H1 (cell line): ENCODE measurements at regions not wholly inside any gene's neighbourhood (a gene's known extent, or its start where the extent isn't known, plus 50 kb on each side); places are given as distances from the start of the nearest gene placed in this dataset.

Experiments used
- CTCF ChIA-PET: fragments of 300-600 bp; sonication (Branson Sonifier 250); formaldehyde crosslinking; loops from one replicate; lab custom pipeline; 2021; ENCODE audit not compliant: partially characterized antibody; lab: Charles Lee
- POLR2A ChIA-PET: fragments of 300-600 bp; sonication (Branson Sonifier 250); formaldehyde crosslinking; loops from one replicate; lab custom pipeline; 2021; ENCODE audit warnings: inconsistent platforms; ENCODE audit not compliant: partially characterized antibody; lab: Charles Lee
- DNase-seq, 2 experiments: peaks; one replicate each; pipeline versions ENCODE4 v3.0.0 to v3.0.0-alpha.2; 2010 to 2022; ENCODE audit warnings: low spot score in 2 of 2, low read depth in 1 of 2, mixed read lengths in 1 of 2
- FAIRE-seq: peaks from 2 replicates; lab custom pipeline; 2011; peaks lifted over from hg19 to GRCh38; lab: Jason Lieb, UNC
- H2AFZ ChIP-seq: 2 replicates; pipeline ENCODE4 v1.8.1; 2012; ENCODE audit warnings: low read length, inconsistent platforms
- H2AK5ac ChIP-seq: 2 replicates; pipeline ENCODE4 v1.6.1; 2013; ENCODE audit warnings: low read depth, low read length
- H2BK120ac ChIP-seq: replicated peaks from 2 replicates; pipeline ENCODE3; 2013; ENCODE audit warnings: low read depth, low read length, inconsistent platforms
- H2BK12ac ChIP-seq: 2 replicates; pipeline ENCODE4 v1.6.1; 2013; ENCODE audit warnings: low read depth, low read length
- H2BK15ac ChIP-seq: 2 replicates; pipeline ENCODE4 v1.6.1; 2013; ENCODE audit warnings: low read length
- H2BK20ac ChIP-seq: 2 replicates; pipeline ENCODE4 v1.6.1; 2013; ENCODE audit warnings: low read length
- H2BK5ac ChIP-seq: 2 replicates; pipeline ENCODE4 v1.6.1; 2013; ENCODE audit warnings: low read depth, low read length
- H3K14ac ChIP-seq: 2 replicates; pipeline ENCODE4 v1.6.1; 2013; ENCODE audit warnings: inconsistent platforms; ENCODE audit not compliant: insufficient read length
- H3K18ac ChIP-seq: 2 replicates; pipeline ENCODE4 v1.6.1; 2013; ENCODE audit warnings: low read length; ENCODE audit errors: extremely low read depth
- H3K23ac ChIP-seq: 2 replicates; pipeline ENCODE4 v1.6.1; 2013; ENCODE audit warnings: inconsistent platforms; ENCODE audit not compliant: insufficient read length
- H3K23me2 ChIP-seq: 2 replicates; pipeline ENCODE4 v1.6.1; 2013; ENCODE audit warnings: low read depth, low read length
- H3K27ac ChIP-seq: 2 replicates; pipeline ENCODE4 v1.6.1; 2011; ENCODE audit warnings: low read depth, low read length, inconsistent platforms
- H3K27me3 ChIP-seq, 4 experiments: replicated peaks in 1 of 4; 1 replicate in 1 of 4; 2 replicates in 3 of 4; pipeline versions ENCODE4 v1.6.1 to v1.8.1; 2011 to 2013; ENCODE audit warnings: low read length in 3 of 4, mild to moderate bottlenecking in 3 of 4, inconsistent platforms in 2 of 4, mixed read lengths in 2 of 4, moderate library complexity in 1 of 4; ENCODE audit not compliant: control insufficient read depth in 3 of 4, insufficient read depth in 3 of 4; ENCODE audit errors: extremely low read depth in 1 of 4
- H3K36me3 ChIP-seq, 4 experiments: 2 replicates each; pipeline versions ENCODE4 v1.6.1 to v1.8.1; 2011 to 2013; ENCODE audit warnings: mild to moderate bottlenecking in 4 of 4, low read length in 3 of 4, moderate library complexity in 2 of 4, control low read depth in 1 of 4, inconsistent platforms in 1 of 4; ENCODE audit not compliant: insufficient read depth in 4 of 4, control insufficient read depth in 2 of 4
- H3K4ac ChIP-seq: replicated peaks from 2 replicates; pipeline ENCODE3; 2013; ENCODE audit warnings: low read length, low read depth, mixed read lengths, inconsistent platforms; ENCODE audit not compliant: insufficient read length
- H3K4me1 ChIP-seq, 4 experiments: replicated peaks in 1 of 4; 1 replicate in 1 of 4; 2 replicates in 3 of 4; pipeline versions ENCODE4 v1.6.1 to v1.8.1; 2011 to 2013; ENCODE audit warnings: low read length in 3 of 4, inconsistent platforms in 2 of 4, mixed read lengths in 1 of 4; ENCODE audit not compliant: insufficient read depth in 4 of 4, control insufficient read depth in 3 of 4
- H3K4me2 ChIP-seq, 2 experiments: 2 replicates each; pipeline versions ENCODE4 v1.6.1 to v1.8.1; 2011 to 2013; ENCODE audit warnings: low read depth in 2 of 2, low read length in 2 of 2, control low read depth in 1 of 2, inconsistent platforms in 1 of 2, mild to moderate bottlenecking in 1 of 2; ENCODE audit not compliant: insufficient read depth in 1 of 2
- H3K4me3 ChIP-seq, 4 experiments: fragments of 200-600, 300-600 bp in 1 of 4; sonication (generic), shearing (Covaris generic), sonication (Bioruptor Twin) in 1 of 4; 2 replicates each; pipeline versions ENCODE4 v1.5.1 to v1.8.1; 2011 to 2016; ENCODE audit warnings: low read length in 4 of 4, low read depth in 3 of 4, control low read depth in 2 of 4, inconsistent platforms in 2 of 4, mild to moderate bottlenecking in 2 of 4, mixed read lengths in 1 of 4, moderate library complexity in 1 of 4; ENCODE audit not compliant: insufficient read depth in 2 of 4; ENCODE audit errors: extremely low read depth in 1 of 4
- H3K56ac ChIP-seq: replicated peaks from 2 replicates; pipeline ENCODE3; 2013; ENCODE audit warnings: low read depth, mild to moderate bottlenecking, mixed read lengths, low read length, inconsistent platforms; ENCODE audit not compliant: insufficient read length
- H3K79me1 ChIP-seq: 2 replicates; pipeline ENCODE4 v1.6.1; 2013; ENCODE audit warnings: low read depth, low read length, control low read depth
- H3K79me2 ChIP-seq, 2 experiments: 2 replicates each; pipeline versions ENCODE4 v1.6.1 to v1.8.1; 2012 to 2013; ENCODE audit warnings: low read length in 2 of 2, mild to moderate bottlenecking in 2 of 2, inconsistent platforms in 1 of 2; ENCODE audit not compliant: insufficient read depth in 2 of 2, control insufficient read depth in 1 of 2
- H3K9ac ChIP-seq, 4 experiments: replicated peaks in 1 of 4; 1 replicate in 1 of 4; 2 replicates in 3 of 4; pipeline versions ENCODE4 v1.6.1 to v1.8.1; 2011 to 2013; ENCODE audit warnings: low read depth in 3 of 4, low read length in 3 of 4, control low read depth in 2 of 4, mild to moderate bottlenecking in 2 of 4, moderate library complexity in 2 of 4, inconsistent platforms in 1 of 4; ENCODE audit errors: extremely low read depth in 1 of 4
- H3K9me3 ChIP-seq, 2 experiments: 2 replicates each; pipeline versions ENCODE4 v1.6.1 to v1.8.1; 2012 to 2013; ENCODE audit warnings: mild to moderate bottlenecking in 2 of 2, moderate library complexity in 2 of 2, control low read depth in 1 of 2, inconsistent platforms in 1 of 2, low read depth in 1 of 2, low read length in 1 of 2, mixed read lengths in 1 of 2; ENCODE audit not compliant: insufficient read depth in 2 of 2
- H4K20me1 ChIP-seq, 2 experiments: replicated peaks in 1 of 2; 2 replicates each; pipeline versions ENCODE3 to v1.8.1; 2011 to 2013; ENCODE audit warnings: inconsistent platforms in 2 of 2, low read length in 2 of 2, mild to moderate bottlenecking in 1 of 2; ENCODE audit not compliant: insufficient read depth in 2 of 2, control insufficient read depth in 1 of 2
- H4K5ac ChIP-seq: 2 replicates; pipeline ENCODE4 v1.6.1; 2013; ENCODE audit warnings: low read length, low read depth, mixed read lengths, inconsistent platforms; ENCODE audit not compliant: insufficient read length
- H4K8ac ChIP-seq: 2 replicates; pipeline ENCODE4 v1.8.0; 2013; ENCODE audit warnings: mild to moderate bottlenecking, moderate library complexity, low read length, inconsistent platforms; ENCODE audit not compliant: insufficient read depth; ENCODE audit errors: extremely low read depth
- H4K91ac ChIP-seq: replicated peaks from 2 replicates; pipeline ENCODE3; 2013; ENCODE audit warnings: low read length, mixed read lengths, inconsistent platforms; ENCODE audit not compliant: insufficient read length
- CTCF ChIP-seq, 3 experiments: IDR thresholded peaks; 1 replicate in 2 of 3; 2 replicates in 1 of 3; pipeline versions ENCODE4 v1.5.1 to v1.6.1; 2011; ENCODE audit warnings: low read length in 3 of 3, mild to moderate bottlenecking in 3 of 3, inconsistent platforms in 2 of 3, low read depth in 1 of 3, moderate library complexity in 1 of 3; ENCODE audit not compliant: insufficient read depth in 1 of 3; ENCODE audit errors: control extremely low read depth in 1 of 3
- KDM4A ChIP-seq: IDR thresholded peaks from one replicate; pipeline ENCODE4 v1.7.1; 2012; ENCODE audit warnings: low read depth, mild to moderate bottlenecking, moderate library complexity, low read length, inconsistent platforms; ENCODE audit not compliant: severe bottlenecking
- RAD21 ChIP-seq, 2 experiments: IDR thresholded peaks in 1 of 2; conservative IDR thresholded peaks in 1 of 2; 2 replicates each; pipeline ENCODE4 v1.6.1; 2011; ENCODE audit warnings: low read depth in 2 of 2, low read length in 2 of 2, improper control_type of control experiment in 1 of 2, inconsistent platforms in 1 of 2, mild to moderate bottlenecking in 1 of 2, moderate library complexity in 1 of 2
- WGBS, 2 experiments: shearing (Covaris generic) in 1 of 2; methylation state at CpG; one replicate each; pipeline versions ENCODE4 v1.1.6 to v1.1.7; 2013 to 2015; ENCODE audit warnings: low lambda C conversion rate in 2 of 2, mixed read lengths in 2 of 2, inconsistent platforms in 1 of 2, low coverage in 1 of 2, missing lambda C conversion rate in 1 of 2; ENCODE audit not compliant: insufficient replicate concordance in 2 of 2, insufficient coverage in 1 of 2, insufficient read length in 1 of 2; ENCODE audit errors: extremely low coverage in 1 of 2, missing lambda C conversion rate in 1 of 2; 5-methylcytosine and 5-hydroxymethylcytosine counted together

DNA sequence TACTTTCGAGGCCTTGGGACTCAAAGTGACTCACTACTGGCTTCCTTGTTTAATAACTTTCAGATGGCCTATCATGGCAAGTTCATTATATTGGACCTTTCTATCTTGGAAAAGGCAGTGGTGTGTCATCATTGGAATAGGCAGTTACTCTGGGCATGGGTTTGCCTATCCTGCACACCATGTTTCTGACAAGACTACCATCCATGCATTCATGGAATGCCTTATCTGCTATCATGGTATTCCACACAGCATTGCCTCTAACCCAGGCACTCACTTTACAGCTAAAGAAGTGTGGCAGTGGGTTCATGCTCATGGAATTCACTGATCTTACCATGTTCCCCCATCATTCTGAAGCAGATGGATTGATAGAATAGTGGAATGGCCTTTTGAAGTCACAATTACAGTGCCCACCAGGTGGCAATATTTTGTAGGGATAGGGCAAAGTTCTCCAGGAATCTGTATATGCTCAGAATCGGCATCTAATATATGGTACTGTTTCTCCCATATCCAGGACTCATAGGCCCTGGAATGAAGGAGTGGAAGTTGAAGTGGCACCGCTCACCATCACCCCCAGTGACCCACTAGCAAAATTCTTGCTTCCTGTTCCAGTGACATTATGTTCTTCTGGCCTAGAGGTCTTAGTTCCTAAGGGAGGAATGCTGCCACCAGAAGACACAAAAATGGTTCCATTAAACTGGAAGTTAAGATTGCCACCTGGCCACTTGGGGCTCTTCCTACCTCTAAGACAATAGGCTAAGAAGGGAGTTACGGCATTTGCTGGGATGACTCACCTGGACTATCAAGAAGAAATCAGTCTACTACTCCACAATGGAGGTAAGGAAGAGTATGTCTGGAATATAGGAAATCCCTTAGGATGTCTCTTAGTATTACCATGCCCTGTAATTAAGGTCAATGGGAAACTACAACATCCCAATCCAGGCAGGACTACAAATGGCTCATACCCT, 1161.4 kb downstream of the SI start:
- Histone ChIP-seq H3K27me3 (no peaks in the 10 kb centered on the region), H4K8ac (no peak overlapping the region), H4K5ac (no peak overlapping the region), H4K91ac (no peak overlapping the region), H2AFZ (no peak overlapping the region), H3K4me2 (no peak overlapping the region), H3K56ac (no peak overlapping the region), H3K36me3 (no peaks in the 10 kb centered on the region; a peak in 1 of 8 replicates), H3K4ac (no peak overlapping the region), H3K23me2 (no peaks in the 10 kb centered on the region), H3K79me1 (no peaks in the 10 kb centered on the region), H2BK120ac (no peak overlapping the region), H4K20me1 (no peaks in the 10 kb centered on the region), H3K9me3 (peaks cover 0 to 3% of the 10 kb centered on the region in 2 experiments; a peak in 1 of 4 replicates), H2AK5ac (no peak overlapping the region), H3K9ac (no peak overlapping the region), H3K18ac (0 out of 2 replicates have a peak overlapping the region, but pooled peaks have one; percentile 38), H3K23ac (no peak overlapping the region), H3K14ac (no peak overlapping the region), H3K4me1 (peaks cover 0 to 5% (median 0%) of the 10 kb centered on the region in 4 experiments; a peak in 2 of 7 replicates), H3K27ac (no peak overlapping the region), H2BK20ac (peak overlapping the region; percentile 66; the same call in 1 of the 2 replicates), H2BK5ac (no peak overlapping the region), H2BK12ac (no peak overlapping the region), H3K4me3 (no peak overlapping the region), H2BK15ac (no peak overlapping the region), H3K79me2 (no peaks in the 10 kb centered on the region)
- 89% methylated on average over 4 of the region's 4 CpGs; no CpG with 5 or more reads in 1 of the 2 experiments for WGBS, 2 experiments
- TF ChIP-seq CTCF (IDR thresholded peaks at IDR 0.05; ENCODE audit: control extremely low read depth in 1 of 3, insufficient read depth in 1 of 3, low read depth in 1 of 3, low read length in 3 of 3), result peak in 1 of 3 experiments; percentile 16; a peak in 1 of 4 replicates
- no peak for TF ChIP-seq KDM4A
- peak; percentile 27 to 40; a peak in 3 of 4 replicates for TF ChIP-seq RAD21 (IDR thresholded peaks at IDR 0.05 in 1 of 2, conservative IDR thresholded peaks at IDR 0.05 in 1 of 2; ENCODE audit: low read depth in 2 of 2, low read length in 2 of 2)
- ChIA-PET CTCF (interaction anchor here (0.8 to 1.5 kb wide), 2 partner anchors 33 to 629 kb away, joined by 3 read pairs; no protein-coding TSS in a partner anchor), POLR2A (no interaction called here)
- DNase-seq (no peak), FAIRE-seq (no peak)
